Kidney epithelial cell (primary cell): ENCODE measurements at regions not wholly inside any gene's neighbourhood (a gene's known extent, or its start where the extent isn't known, plus 50 kb on each side); places are given as distances from the start of the nearest gene placed in this dataset.

Experiments used
- DNase-seq: peaks from one replicate; pipeline ENCODE4 v3.0.0-alpha.2; 2010; ENCODE audit warnings: low read depth
- H3K27me3 ChIP-seq: 2 replicates; pipeline ENCODE4 v1.6.0; 2011; ENCODE audit warnings: low read length; ENCODE audit not compliant: control insufficient read depth, insufficient read depth
- H3K36me3 ChIP-seq: 2 replicates; pipeline ENCODE4 v1.5.1; 2011; ENCODE audit warnings: low read length; ENCODE audit not compliant: control insufficient read depth, insufficient read depth
- H3K4me3 ChIP-seq: 2 replicates; pipeline ENCODE4 v1.5.1; 2011; ENCODE audit warnings: low read depth, mild to moderate bottlenecking, control low read depth, low read length
- TF ChIP-seq, protein P1 (sequence below): IDR thresholded peaks from 2 replicates; pipeline ENCODE4 v1.5.1; 2011; ENCODE audit warnings: mild to moderate bottlenecking, moderate library complexity, low read length, control low read depth, inconsistent platforms; ENCODE audit not compliant: insufficient read depth, poor library complexity, severe bottlenecking

DNA sequence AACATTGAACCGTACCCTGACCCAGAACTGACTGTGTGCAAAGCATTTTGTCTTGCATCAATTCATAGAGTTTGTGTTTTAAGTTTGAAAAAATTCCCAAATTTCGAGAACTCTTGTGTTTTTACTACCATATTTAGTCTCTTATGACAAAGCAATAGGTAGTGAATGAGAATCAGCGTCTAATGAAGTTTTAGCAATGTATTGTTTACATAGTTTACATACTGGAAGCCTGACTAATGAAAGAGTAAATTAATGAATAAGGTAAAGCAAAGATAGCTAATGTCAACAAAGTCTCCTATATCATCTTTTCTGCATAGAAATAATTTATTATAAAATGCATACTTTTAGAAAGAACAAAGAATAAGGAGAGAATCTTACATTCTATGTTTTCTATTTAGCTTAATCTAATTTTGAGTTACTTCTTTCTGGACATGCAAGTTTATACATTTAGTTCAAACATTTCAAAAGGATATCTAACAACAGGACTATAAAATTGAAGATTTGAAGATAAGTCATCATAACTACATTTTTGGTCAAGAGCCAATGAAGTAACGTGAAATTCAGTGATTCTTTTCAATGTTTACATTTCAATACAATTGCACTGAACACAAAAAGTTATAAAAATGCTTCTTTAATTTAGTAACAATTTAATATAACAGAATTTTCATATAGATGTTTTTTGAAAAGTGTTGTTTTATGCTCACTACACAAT is 1943.7 kb downstream of the NCAM2 start:
- no peak overlapping the region for H3K4me3 ChIP-seq
- no peak for DNase-seq
- TF ChIP-seq, protein P1, sequence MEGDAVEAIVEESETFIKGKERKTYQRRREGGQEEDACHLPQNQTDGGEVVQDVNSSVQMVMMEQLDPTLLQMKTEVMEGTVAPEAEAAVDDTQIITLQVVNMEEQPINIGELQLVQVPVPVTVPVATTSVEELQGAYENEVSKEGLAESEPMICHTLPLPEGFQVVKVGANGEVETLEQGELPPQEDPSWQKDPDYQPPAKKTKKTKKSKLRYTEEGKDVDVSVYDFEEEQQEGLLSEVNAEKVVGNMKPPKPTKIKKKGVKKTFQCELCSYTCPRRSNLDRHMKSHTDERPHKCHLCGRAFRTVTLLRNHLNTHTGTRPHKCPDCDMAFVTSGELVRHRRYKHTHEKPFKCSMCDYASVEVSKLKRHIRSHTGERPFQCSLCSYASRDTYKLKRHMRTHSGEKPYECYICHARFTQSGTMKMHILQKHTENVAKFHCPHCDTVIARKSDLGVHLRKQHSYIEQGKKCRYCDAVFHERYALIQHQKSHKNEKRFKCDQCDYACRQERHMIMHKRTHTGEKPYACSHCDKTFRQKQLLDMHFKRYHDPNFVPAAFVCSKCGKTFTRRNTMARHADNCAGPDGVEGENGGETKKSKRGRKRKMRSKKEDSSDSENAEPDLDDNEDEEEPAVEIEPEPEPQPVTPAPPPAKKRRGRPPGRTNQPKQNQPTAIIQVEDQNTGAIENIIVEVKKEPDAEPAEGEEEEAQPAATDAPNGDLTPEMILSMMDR: no peak
- no peaks in the 10 kb centered on the region for H3K36me3 ChIP-seq
- H3K27me3 ChIP-seq: no peaks in the 10 kb centered on the region

DNA sequence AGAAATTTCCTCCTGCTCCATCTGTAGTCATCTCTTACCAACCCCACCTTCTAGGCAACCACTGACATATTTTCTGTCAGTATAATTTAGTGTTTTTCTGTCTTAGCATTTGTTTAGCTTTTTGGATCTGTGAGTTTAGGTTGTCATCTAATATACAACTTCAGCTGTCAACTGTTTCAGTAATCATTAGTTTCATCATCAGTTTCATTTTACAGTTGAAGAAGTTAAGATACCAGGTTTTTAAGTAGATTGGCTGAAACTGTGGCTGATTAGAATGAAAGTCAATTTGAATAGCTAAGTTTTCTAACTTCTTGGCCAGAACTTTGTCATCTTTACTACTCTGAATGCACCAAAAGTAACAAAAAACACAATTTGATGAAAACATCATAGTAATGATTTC is 1957.3 kb downstream of the NCAM2 start:
- TF ChIP-seq, protein P1: no peak
- no peaks in the 10 kb centered on the region for H3K27me3 ChIP-seq
- no peak for DNase-seq
- H3K36me3 ChIP-seq: no peaks in the 10 kb centered on the region
- H3K4me3 ChIP-seq: no peak overlapping the region

DNA sequence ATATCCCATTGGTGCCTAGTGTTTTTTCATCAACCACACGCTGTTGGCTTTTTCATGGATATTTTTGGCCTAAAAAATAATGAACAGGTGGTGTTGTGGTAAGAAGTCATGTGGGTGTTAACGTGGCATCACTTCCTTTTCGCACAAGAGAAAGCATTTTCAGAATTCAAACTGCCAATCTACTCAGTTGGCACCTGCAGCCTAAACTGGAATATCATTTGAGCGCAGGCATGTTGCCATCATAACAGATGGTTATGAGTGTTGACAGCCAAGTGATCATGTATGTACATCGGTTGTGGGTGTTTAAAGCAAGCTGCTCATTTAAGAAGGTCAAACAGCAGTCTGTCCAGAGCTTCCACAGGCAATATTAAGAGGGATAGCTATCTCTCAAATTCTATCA is 1963.0 kb downstream of the NCAM2 start:
- H3K36me3 ChIP-seq: no peaks in the 10 kb centered on the region
- H3K4me3 ChIP-seq: no peak overlapping the region
- TF ChIP-seq, protein P1: no peak
- DNase-seq: no peak
- H3K27me3 ChIP-seq: no peaks in the 10 kb centered on the region

DNA sequence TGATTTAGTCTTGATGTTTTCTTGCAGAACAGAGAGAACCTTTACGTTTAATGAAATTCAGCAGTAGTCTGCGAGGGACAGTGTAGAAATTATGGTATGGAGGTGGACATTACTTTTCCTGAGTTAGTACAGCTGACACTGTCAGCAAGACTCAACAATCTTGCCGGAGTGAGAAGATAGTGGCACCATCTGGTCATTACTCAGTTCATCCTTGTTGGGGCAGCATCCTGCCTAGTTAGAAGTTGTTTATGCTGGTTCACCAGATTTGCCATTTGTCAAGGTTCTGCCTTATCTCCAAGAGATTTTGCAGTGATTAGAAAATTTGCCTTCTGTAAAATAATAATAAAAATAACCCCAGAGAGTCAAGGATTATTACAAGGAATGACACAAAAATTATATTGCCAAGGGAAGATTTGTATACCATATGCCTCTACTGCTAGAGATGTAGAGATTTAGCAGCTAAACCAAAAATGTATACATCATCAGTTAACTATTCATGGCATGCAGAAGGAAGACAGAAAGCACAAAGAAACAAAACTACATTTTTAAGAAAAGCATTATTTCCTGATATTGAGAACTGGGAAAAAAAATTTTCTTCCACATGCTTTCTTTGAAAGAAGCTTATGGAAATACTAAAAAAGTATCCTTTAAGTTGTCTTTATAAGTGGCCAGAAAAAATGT is 1967.4 kb downstream of the NCAM2 start:
- H3K27me3 ChIP-seq: no peaks in the 10 kb centered on the region
- no peak for DNase-seq
- no peaks in the 10 kb centered on the region for H3K36me3 ChIP-seq
- TF ChIP-seq, protein P1: no peak
- H3K4me3 ChIP-seq: no peak overlapping the region

DNA sequence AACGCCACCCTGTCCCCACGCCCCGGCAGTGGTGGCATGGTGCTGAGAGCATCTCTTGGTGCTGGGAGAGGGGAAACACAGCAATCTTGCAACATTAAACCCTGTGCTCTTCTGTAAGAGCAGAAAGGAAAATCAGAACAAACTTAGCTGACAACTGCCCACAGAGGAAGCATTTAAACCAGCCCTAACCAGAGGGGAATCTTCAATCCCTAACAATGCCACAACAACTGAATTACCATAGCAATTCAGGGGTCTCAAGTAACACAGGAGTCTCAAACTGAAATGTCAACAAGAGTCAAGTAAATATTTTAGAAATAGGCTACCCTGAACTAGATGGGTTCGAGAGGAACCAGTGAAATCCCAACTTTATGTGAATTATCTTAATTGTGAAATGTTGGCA is 1983.6 kb downstream of the NCAM2 start:
- no peak overlapping the region for H3K4me3 ChIP-seq
- H3K27me3 ChIP-seq: no peaks in the 10 kb centered on the region
- DNase-seq: no peak
- TF ChIP-seq, protein P1: no peak
- no peaks in the 10 kb centered on the region for H3K36me3 ChIP-seq
